ENCODE measurements at regions not wholly inside any gene's neighbourhood (a gene's known extent, or its start where the extent isn't known, plus 50 kb on each side); places are given as distances from the start of the nearest gene placed in this dataset.
"Not testable (repeated sequence)": the region's sequence is repeated elsewhere in the genome, so short reads cannot be mapped to it uniquely, and the experiment has no call there.

DNA sequence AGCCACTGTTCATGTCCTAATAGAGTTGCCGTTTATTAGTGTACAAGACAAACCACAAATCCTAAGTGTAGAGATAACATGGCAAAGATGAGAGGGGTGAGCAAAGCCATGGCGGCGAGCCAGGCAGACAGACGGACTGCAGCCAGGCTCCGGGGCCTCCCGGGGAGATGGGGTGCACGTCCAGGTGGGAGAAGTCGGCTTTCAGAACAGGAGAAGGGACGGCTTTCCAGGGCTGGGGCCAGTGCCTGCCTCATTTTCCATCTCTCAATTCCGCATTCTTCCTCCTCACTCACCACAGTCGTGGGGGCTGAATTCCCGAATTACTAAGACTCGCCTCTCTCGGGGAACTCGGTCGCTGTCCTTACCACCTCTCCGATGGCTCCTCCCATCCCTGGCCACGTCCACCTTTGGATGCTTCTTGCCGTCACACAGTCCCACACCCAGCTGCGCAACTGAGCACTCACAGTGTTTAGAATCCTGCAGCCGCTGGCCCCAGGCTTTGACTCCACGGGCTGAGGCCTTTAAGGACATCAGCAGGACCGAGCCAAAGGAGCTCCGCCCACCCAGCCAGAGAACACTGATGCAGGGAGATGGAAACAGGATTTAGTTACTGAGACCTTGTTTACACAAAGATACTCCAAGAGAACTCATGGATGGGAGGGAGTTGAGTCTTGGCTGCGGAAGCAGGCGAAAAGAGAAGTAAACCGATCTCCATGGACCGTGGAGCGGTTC, 59.7 kb downstream of the RNF112 start:
- DNase-seq (ENCODE audit: low read depth, low spot score): no peak
- H3K4me3 ChIP-seq (ENCODE audit: low read depth, low read length): no peak overlapping the region
- TF ChIP-seq, protein P1, sequence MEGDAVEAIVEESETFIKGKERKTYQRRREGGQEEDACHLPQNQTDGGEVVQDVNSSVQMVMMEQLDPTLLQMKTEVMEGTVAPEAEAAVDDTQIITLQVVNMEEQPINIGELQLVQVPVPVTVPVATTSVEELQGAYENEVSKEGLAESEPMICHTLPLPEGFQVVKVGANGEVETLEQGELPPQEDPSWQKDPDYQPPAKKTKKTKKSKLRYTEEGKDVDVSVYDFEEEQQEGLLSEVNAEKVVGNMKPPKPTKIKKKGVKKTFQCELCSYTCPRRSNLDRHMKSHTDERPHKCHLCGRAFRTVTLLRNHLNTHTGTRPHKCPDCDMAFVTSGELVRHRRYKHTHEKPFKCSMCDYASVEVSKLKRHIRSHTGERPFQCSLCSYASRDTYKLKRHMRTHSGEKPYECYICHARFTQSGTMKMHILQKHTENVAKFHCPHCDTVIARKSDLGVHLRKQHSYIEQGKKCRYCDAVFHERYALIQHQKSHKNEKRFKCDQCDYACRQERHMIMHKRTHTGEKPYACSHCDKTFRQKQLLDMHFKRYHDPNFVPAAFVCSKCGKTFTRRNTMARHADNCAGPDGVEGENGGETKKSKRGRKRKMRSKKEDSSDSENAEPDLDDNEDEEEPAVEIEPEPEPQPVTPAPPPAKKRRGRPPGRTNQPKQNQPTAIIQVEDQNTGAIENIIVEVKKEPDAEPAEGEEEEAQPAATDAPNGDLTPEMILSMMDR (IDR thresholded peaks at IDR 0.05; ENCODE audit: insufficient read depth, low read length, missing control alignments): no peak
- POLR2A ChIA-PET: no interaction called here
- CTCF ChIA-PET: interaction anchor here (1.0 to 2.0 kb wide), 3 partner anchors 11 to 105 kb away, joined by 4 to 5 read pairs (median 4); no protein-coding TSS in a partner anchor

GRCh38 chr17:19474405-19474804, 59.2 kb upstream of the SLC47A1 start:
- POLR2A ChIA-PET; CTCF ChIA-PET; H3K4me3 ChIP-seq (ENCODE audit: low read depth, low read length); DNase-seq (ENCODE audit: low read depth, low spot score): not testable (repeated sequence)

DNA sequence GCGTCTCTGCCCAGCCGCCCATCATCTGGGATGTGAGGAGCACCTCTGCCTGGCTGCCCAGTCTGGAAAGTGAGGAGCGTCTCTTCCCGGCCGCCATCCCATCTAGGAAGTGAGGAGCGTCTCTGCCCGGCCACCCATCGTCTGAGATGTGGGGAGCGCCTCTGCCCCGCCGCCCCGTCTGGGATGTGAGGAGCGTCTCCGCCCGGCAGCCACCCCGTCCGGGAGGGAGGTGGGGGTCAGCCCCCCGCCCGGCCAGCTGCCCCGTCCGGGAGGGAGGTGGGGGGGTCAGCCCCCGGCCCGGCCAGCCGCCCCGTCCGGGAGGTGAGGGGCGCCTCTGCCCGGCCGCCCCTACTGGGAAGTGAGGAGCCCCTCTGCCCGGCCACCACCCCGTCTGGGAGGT, 57.9 kb upstream of the SLC47A1 start:
- DNase-seq (ENCODE audit: low read depth, low spot score); POLR2A ChIA-PET; CTCF ChIA-PET; H3K4me3 ChIP-seq (ENCODE audit: low read depth, low read length): not testable (repeated sequence)

DNA sequence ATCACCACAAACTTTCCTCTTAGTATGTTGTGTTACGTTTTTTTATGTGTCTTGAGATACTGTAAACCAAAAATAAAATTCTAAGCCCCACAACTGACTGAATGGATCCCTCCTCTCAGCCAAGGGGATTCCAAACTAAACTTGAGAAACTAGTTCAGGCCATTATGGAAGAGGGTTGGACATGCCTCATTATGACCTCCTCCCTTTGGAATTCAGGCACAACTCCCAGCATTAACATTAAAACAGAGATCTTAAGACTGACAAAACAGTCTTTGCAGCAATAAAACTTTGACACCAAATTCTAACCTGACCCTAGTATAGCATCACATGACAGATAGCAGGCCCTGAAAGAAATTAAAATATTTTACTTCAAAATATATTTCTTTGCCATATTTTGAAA, 51.1 kb upstream of the SLC47A1 start:
- H3K4me3 ChIP-seq (ENCODE audit: low read depth, low read length): no peak overlapping the region
- TF ChIP-seq, protein P1 (IDR thresholded peaks at IDR 0.05; ENCODE audit: insufficient read depth, low read length, missing control alignments): no peak
- ChIA-PET POLR2A (no interaction called here), CTCF (no interaction called here)
- no peak for DNase-seq (ENCODE audit: low read depth, low spot score)
